ENCODE measurements at regions not wholly inside any gene's neighbourhood (a gene's known extent, or its start where the extent isn't known, plus 50 kb on each side); places are given as distances from the start of the nearest gene placed in this dataset.

DNA sequence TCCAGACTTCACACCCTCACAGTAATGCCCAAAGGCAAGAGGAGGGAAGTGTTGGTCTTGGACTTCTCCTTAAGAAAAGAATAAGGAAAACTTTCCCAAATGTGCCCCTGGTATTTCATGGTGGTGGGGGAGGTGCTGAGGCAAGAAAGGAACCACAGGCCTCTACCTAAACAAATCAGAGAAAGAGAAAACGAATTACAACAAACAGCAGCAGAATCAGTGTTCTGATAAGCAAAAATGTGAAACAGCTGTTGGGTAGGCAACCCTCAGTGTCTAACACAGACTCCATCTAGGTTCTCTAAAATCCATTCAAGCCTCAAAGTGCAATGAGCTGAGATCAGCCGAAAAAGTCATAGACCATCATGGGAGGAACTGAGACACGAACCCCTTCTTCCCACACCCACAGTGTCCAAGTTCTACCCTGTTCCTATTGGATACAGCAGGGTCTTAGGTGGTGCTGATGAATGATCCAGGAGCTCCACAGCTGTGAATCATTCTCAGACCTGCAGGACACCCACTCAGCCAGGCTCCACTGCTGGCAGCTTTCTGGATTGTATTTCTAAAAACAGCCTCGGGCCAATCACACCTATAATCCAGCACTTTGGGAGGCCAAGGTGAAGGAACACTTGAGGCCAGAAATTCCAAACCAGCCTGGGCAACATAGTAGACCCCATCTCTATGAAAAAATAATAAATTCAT, 149.1 kb downstream of the PLPP3 start:
- no peaks in the 10 kb centered on the region for H3K79me2 ChIP-seq (ENCODE audit: insufficient read depth)
- no peaks in the 10 kb centered on the region for H3K27me3 ChIP-seq (replicated peaks; ENCODE audit: insufficient read depth)
- no peaks in the 10 kb centered on the region for H3K4me1 ChIP-seq (ENCODE audit: insufficient read depth)
- DNase-seq: no peak
- H3F3A ChIP-seq (ENCODE audit: insufficient read depth): no peaks in the 10 kb centered on the region
- H3K36me3 ChIP-seq (ENCODE audit: low read depth): no peaks in the 10 kb centered on the region
- no peak overlapping the region for H3K27ac ChIP-seq
- H3K4me2 ChIP-seq (ENCODE audit: unreplicated experiment): no peak overlapping the region
- TF ChIP-seq EZH2phosphoT487 (IDR thresholded peaks at IDR 0.05; ENCODE audit: insufficient read depth, low read depth): no peak
- TF ChIP-seq EZH2 (IDR thresholded peaks at IDR 0.05; ENCODE audit: insufficient read depth, poor library complexity, severe bottlenecking): no peak
- no peak overlapping the region for H3K4me3 ChIP-seq
- whole genome bisulfite sequencing, 2 experiments (ENCODE audit: low coverage in 1 of 2, low lambda C conversion rate in 2 of 2, missing lambda C conversion rate in 2 of 2): 87 to 88% methylated on average over 4 of the region's 4 CpGs
- H3K9me3 ChIP-seq (ENCODE audit: low read depth): no peaks in the 10 kb centered on the region
- H2AFZ ChIP-seq: no peak overlapping the region
- no peaks in the 10 kb centered on the region for H4K20me1 ChIP-seq (ENCODE audit: insufficient read depth)
- no peaks in the 10 kb centered on the region for H3K9me2 ChIP-seq (ENCODE audit: insufficient read depth)
- in situ Hi-C loops (cut with MboI): no loop called here
- H3K9ac ChIP-seq: no peak overlapping the region

DNA sequence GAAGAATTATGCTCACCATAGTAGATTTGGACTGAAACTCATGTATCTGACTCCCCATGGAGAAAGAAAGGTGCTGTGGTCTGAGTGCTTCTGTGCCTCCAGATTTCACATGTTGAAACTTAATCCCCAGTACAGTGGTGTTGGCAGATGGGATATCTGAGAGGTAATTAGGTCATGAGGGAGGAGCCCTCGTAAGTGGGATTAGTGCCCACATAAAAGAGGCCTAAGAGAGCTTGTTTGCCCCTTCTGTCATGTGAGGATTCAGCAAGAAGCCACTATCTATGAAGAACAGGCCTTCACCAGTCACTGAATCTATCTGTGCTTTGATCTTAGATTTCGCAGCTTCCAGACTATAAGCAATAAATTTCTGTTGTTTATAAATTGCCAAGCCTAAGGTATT, 150.1 kb downstream of the PLPP3 start:
- Histone ChIP-seq H3K27me3 (replicated peaks; ENCODE audit: insufficient read depth) (no peaks in the 10 kb centered on the region), H3K36me3 (ENCODE audit: low read depth) (no peaks in the 10 kb centered on the region), H3K4me3 (no peak overlapping the region), H3K9ac (no peak overlapping the region), H3K4me1 (ENCODE audit: insufficient read depth) (no peaks in the 10 kb centered on the region), H3K27ac (no peak overlapping the region), H3F3A (ENCODE audit: insufficient read depth) (no peaks in the 10 kb centered on the region), H3K79me2 (ENCODE audit: insufficient read depth) (no peaks in the 10 kb centered on the region), H3K9me2 (ENCODE audit: insufficient read depth) (no peaks in the 10 kb centered on the region), H4K20me1 (ENCODE audit: insufficient read depth) (no peaks in the 10 kb centered on the region), H3K4me2 (ENCODE audit: unreplicated experiment) (no peak overlapping the region), H2AFZ (no peak overlapping the region), H3K9me3 (ENCODE audit: low read depth) (no peaks in the 10 kb centered on the region)
- in situ Hi-C loops (cut with MboI): no loop called here
- no peak for TF ChIP-seq EZH2 (IDR thresholded peaks at IDR 0.05; ENCODE audit: insufficient read depth, poor library complexity, severe bottlenecking)
- no peak for TF ChIP-seq EZH2phosphoT487 (IDR thresholded peaks at IDR 0.05; ENCODE audit: insufficient read depth, low read depth)
- WGBS, 2 experiments (ENCODE audit: low coverage in 1 of 2, low lambda C conversion rate in 2 of 2, missing lambda C conversion rate in 2 of 2): 84 to 90% methylated on average over 2 of the region's 2 CpGs
- no peak for DNase-seq

DNA sequence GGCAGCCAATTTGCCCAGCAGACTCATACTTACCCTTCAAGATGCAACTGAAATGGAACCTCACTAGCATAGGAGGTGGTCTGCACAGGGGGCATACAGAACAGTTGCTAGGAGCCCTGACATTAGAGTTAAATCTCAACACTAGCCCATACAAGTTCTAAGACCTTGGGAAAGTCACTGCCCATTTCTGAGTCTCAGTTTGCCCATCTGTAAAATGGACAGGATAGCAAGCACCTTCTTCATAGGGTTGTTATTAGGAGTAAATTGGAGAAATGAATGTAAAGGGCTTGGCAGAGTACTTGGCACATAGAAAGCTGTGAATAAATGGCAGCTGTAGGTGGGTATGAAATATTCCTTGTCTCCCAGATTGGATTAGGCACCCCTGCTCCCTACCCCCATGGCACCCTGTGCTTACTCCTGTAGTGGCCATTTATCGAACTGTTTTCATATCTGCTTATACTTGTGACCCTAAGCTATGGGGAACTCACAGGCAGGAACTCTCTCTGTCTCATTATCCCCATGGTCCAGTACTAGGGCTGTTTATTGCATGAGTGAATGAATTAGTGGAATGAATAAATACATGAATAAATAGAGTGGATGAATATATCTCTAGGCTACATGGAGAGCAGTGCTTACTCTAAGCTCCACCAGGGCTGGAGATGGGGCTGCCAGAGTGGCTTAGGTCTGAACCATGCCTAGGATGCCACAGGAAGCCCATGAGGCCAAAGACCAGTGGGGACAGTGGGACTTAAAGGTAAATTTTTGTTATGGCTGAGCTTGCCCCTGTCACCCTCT, 152.6 kb downstream of the PLPP3 start:
- DNase-seq: no peak
- TF ChIP-seq EZH2 (IDR thresholded peaks at IDR 0.05; ENCODE audit: insufficient read depth, poor library complexity, severe bottlenecking) (no peak), EZH2phosphoT487 (IDR thresholded peaks at IDR 0.05; ENCODE audit: insufficient read depth, low read depth) (no peak)
- no peak overlapping the region for H3K27ac ChIP-seq
- no peaks in the 10 kb centered on the region for H3K27me3 ChIP-seq (replicated peaks; ENCODE audit: insufficient read depth)
- no peaks in the 10 kb centered on the region for H3K9me2 ChIP-seq (ENCODE audit: insufficient read depth)
- no peak overlapping the region for H2AFZ ChIP-seq
- in situ Hi-C loops (cut with MboI): no loop called here
- H3K36me3 ChIP-seq (ENCODE audit: low read depth): no peaks in the 10 kb centered on the region
- H4K20me1 ChIP-seq (ENCODE audit: insufficient read depth): no peaks in the 10 kb centered on the region
- H3K4me1 ChIP-seq (ENCODE audit: insufficient read depth): no peaks in the 10 kb centered on the region
- no peak overlapping the region for H3K4me2 ChIP-seq (ENCODE audit: unreplicated experiment)
- H3K9me3 ChIP-seq (ENCODE audit: low read depth): no peaks in the 10 kb centered on the region
- H3F3A ChIP-seq (ENCODE audit: insufficient read depth): no peaks in the 10 kb centered on the region
- no peaks in the 10 kb centered on the region for H3K79me2 ChIP-seq (ENCODE audit: insufficient read depth)
- 56 to 67% methylated on average over 1 of the region's 1 CpG for WGBS, 2 experiments (ENCODE audit: low coverage in 1 of 2, low lambda C conversion rate in 2 of 2, missing lambda C conversion rate in 2 of 2)
- no peak overlapping the region for H3K9ac ChIP-seq
- H3K4me3 ChIP-seq: no peak overlapping the region

DNA sequence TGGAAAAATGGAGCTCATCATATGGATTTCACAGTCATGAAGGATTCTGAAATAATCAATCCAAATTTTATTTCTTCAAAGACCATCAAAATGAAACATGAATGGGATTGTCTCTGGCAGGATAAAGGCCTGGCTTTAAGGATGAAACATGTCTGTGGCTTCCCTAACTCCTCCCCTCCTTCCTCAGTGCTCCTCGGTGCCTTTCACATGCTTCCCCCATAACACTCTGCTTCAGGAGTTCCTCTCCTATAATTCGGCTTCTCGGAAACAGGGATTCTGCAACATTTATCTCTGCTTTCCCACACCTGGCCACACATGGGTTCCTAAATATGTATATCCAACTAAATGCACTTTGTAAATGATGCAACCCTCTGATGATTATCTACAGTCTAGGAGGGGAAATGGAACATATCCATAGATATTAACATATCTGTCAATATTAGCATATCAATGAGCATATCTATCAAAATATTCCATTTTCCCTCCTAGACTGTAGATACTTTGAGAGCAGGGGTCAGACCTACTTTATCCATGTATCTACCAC, 153.8 kb downstream of the PLPP3 start:
- DNase-seq: no peak
- Histone ChIP-seq H3K9me3 (ENCODE audit: low read depth) (no peaks in the 10 kb centered on the region), H3K27ac (no peak overlapping the region), H3K4me2 (ENCODE audit: unreplicated experiment) (no peak overlapping the region), H4K20me1 (ENCODE audit: insufficient read depth) (no peaks in the 10 kb centered on the region), H3K36me3 (ENCODE audit: low read depth) (no peaks in the 10 kb centered on the region), H3K79me2 (ENCODE audit: insufficient read depth) (no peaks in the 10 kb centered on the region), H2AFZ (no peak overlapping the region), H3K9ac (no peak overlapping the region), H3K4me1 (ENCODE audit: insufficient read depth) (no peaks in the 10 kb centered on the region), H3K27me3 (replicated peaks; ENCODE audit: insufficient read depth) (no peaks in the 10 kb centered on the region), H3F3A (ENCODE audit: insufficient read depth) (no peaks in the 10 kb centered on the region), H3K4me3 (no peak overlapping the region), H3K9me2 (ENCODE audit: insufficient read depth) (no peaks in the 10 kb centered on the region)
- TF ChIP-seq EZH2phosphoT487 (IDR thresholded peaks at IDR 0.05; ENCODE audit: insufficient read depth, low read depth): no peak
- TF ChIP-seq EZH2 (IDR thresholded peaks at IDR 0.05; ENCODE audit: insufficient read depth, poor library complexity, severe bottlenecking): no peak
- in situ Hi-C loops (cut with MboI): no loop called here
- WGBS, 2 experiments (ENCODE audit: low coverage in 1 of 2, low lambda C conversion rate in 2 of 2, missing lambda C conversion rate in 2 of 2): 95 to 96% methylated on average over 3 of the region's 3 CpGs
